Fibroblast of the aortic adventitia (primary cell): ENCODE measurements at regions not wholly inside any gene's neighbourhood (a gene's known extent, or its start where the extent isn't known, plus 50 kb on each side); places are given as distances from the start of the nearest gene placed in this dataset.

Experiments
- DNase-seq: peaks from one replicate; pipeline ENCODE4 v3.0.0-alpha.2; 2010; ENCODE audit warnings: low read depth
- H3K4me3 ChIP-seq: 2 replicates; pipeline ENCODE4 v1.5.1; 2011; ENCODE audit warnings: low read depth, mild to moderate bottlenecking, control low read depth, low read length, moderate library complexity
- CTCF ChIP-seq: IDR thresholded peaks from 2 replicates; pipeline ENCODE4 v1.5.1; 2011; ENCODE audit warnings: mild to moderate bottlenecking, low read length, control low read depth, inconsistent platforms; ENCODE audit not compliant: insufficient read depth

- no peak for DNase-seq
- no peak overlapping the region for H3K4me3 ChIP-seq
- TF ChIP-seq CTCF = no peak
Observed at GRCh38 chr7:88681682-88682081, 77.8 kb upstream of the ZNF804B start.

GRCh38 chr7:88670536-88670935 is 89.0 kb upstream of the ZNF804B start:
- H3K4me3 ChIP-seq = no peak overlapping the region
- no peak for DNase-seq
- TF ChIP-seq CTCF = no peak

- DNase-seq = no peak
- no peak for TF ChIP-seq CTCF
- no peak overlapping the region for H3K4me3 ChIP-seq
Observed at GRCh38 chr7:88669913-88670312, 89.6 kb upstream of the ZNF804B start.

GRCh38 chr7:88668591-88668990 is 90.9 kb upstream of the ZNF804B start:
- H3K4me3 ChIP-seq = no peak overlapping the region
- TF ChIP-seq CTCF = no peak
- no peak for DNase-seq

GRCh38 chr7:88666626-88667025 is 92.9 kb upstream of the ZNF804B start:
- no peak for TF ChIP-seq CTCF
- DNase-seq = no peak
- no peak overlapping the region for H3K4me3 ChIP-seq

GRCh38 chr7:88665892-88666514 is 93.5 kb upstream of the ZNF804B start:
- no peak for TF ChIP-seq CTCF
- DNase-seq = no peak

GRCh38 chr7:88664630-88665233 is 94.8 kb upstream of the ZNF804B start:
- no peak for DNase-seq
- TF ChIP-seq CTCF = no peak
- H3K4me3 ChIP-seq = no peak overlapping the region

More at GRCh38 chr7:88665892-88666514, 93.5 kb upstream of the ZNF804B start:
- H3K4me3 ChIP-seq = no peak overlapping the region
